ENCODE measurements at regions not wholly inside any gene's neighbourhood (a gene's known extent, or its start where the extent isn't known, plus 50 kb on each side); places are given as distances from the start of the nearest gene placed in this dataset.

GRCh38 chr7:115793958-115794702 is 236.4 kb downstream of the TFEC start:
- no peak overlapping the region for H2AFZ ChIP-seq (ENCODE audit: low read depth, low read length)

More at GRCh38 chr7:115793958-115794702, 236.4 kb downstream of the TFEC start:
- ChIA-PET POLR2A (no interaction called here), CTCF (ENCODE audit: low intra/inter-chr PET ratio) (no interaction called here)
- FAIRE-seq, result no peak
- no TSS peak for BruUV-seq (replicated peaks)
- no peak for TF ChIP-seq TAF1 (IDR thresholded peaks at IDR 0.05; ENCODE audit: control insufficient read depth, extremely low read depth, insufficient read depth, low read length, severe bottlenecking)
- TF ChIP-seq NFATC3 (IDR thresholded peaks at IDR 0.05), result no peak
- no peak for TF ChIP-seq ZBTB43 (CRISPR knock-in tag; IDR thresholded peaks at IDR 0.05)
- TF ChIP-seq ZBTB5 (IDR thresholded peaks at IDR 0.05), result no peak
- no peak for TF ChIP-seq PRPF4 (IDR thresholded peaks at IDR 0.05; ENCODE audit: insufficient read depth, low read depth, low read length, poor library complexity, severe bottlenecking)
- TF ChIP-seq EGR1 (conservative IDR thresholded peaks at IDR 0.05), result no peak
- TF ChIP-seq FOXA1 (IDR thresholded peaks at IDR 0.05; ENCODE audit: borderline replicate concordance), result no peak
- TF ChIP-seq TCF7 (IDR thresholded peaks at IDR 0.05; ENCODE audit: borderline replicate concordance), result no peak
- TF ChIP-seq RBM25 (IDR thresholded peaks at IDR 0.05; ENCODE audit: low read depth, low read length, severe bottlenecking), result no peak
- no peak for TF ChIP-seq PRDM10 (IDR thresholded peaks at IDR 0.05; ENCODE audit: partially characterized antibody)
- no peaks in the 10 kb centered on the region for H3K36me3 ChIP-seq (ENCODE audit: control insufficient read depth, insufficient read depth, low read length)
- peaks cover 2% of the 10 kb centered on the region for H3K9me3 ChIP-seq (replicated peaks; ENCODE audit: control insufficient read depth, insufficient read depth, low read depth, low read length)
- no peak overlapping the region for H3K4me3 ChIP-seq
- H3K9me1 ChIP-seq (ENCODE audit: control insufficient read depth, insufficient read depth, low read length), result no peaks in the 10 kb centered on the region
- no peaks in the 10 kb centered on the region for H3K27me3 ChIP-seq (ENCODE audit: control insufficient read depth in 2 of 2, insufficient read depth in 2 of 2, low read length in 2 of 2)
- no peak for ATAC-seq
- no peak for DNase-seq (ENCODE audit: extremely low read depth in 1 of 4, low spot score in 3 of 4)
- intact Hi-C loops (cut with micrococcal nuclease) (no loop called here), in situ Hi-C loops (cut with MboI) (no loop called here)
- no peaks in the 10 kb centered on the region for H3K4me1 ChIP-seq (replicated peaks in 1 of 2; ENCODE audit: control insufficient read depth in 2 of 2, insufficient read depth in 2 of 2, low read length in 2 of 2)
- no peaks in the 10 kb centered on the region for H4K20me1 ChIP-seq (replicated peaks; ENCODE audit: control insufficient read depth, insufficient read depth, low read length)
- WGBS (ENCODE audit: insufficient coverage, low coverage, missing lambda C conversion rate), result 1% methylated on average over 7 of the region's 7 CpGs
- H3K27ac ChIP-seq (ENCODE audit: extremely low read depth, low read depth, low read length), result no peak overlapping the region
- no peak overlapping the region for H3K4me2 ChIP-seq (ENCODE audit: insufficient read depth, low read length)
- H3K79me2 ChIP-seq (ENCODE audit: control insufficient read depth, insufficient read depth, low read length), result no peaks in the 10 kb centered on the region
- no peak overlapping the region for H3K9ac ChIP-seq (ENCODE audit: insufficient read depth in 1 of 2, low read depth in 2 of 2, low read length in 2 of 2)
